GM18499 (cell line): ENCODE measurements at regions not wholly inside any gene's neighbourhood (a gene's known extent, or its start where the extent isn't known, plus 50 kb on each side); places are given as distances from the start of the nearest gene placed in this dataset.
"Not testable (repeated sequence)": the region's sequence is repeated elsewhere in the genome, so short reads cannot be mapped to it uniquely, and the experiment has no call there.

ENCODE experiments used
- ATAC-seq: cut with Tn5 transposase; IDR thresholded peaks from one replicate; pipeline ENCODE4 v1.9.1; 2021; ENCODE audit warnings: moderate number of reproducible peaks; ENCODE audit not compliant: insufficient read depth, unreplicated experiment

GRCh38 chr2:51807229-51807628, 775.3 kb upstream of the NRXN1 start:
- no peak for ATAC-seq

GRCh38 chr2:51795248-51795888, 763.4 kb upstream of the NRXN1 start:
- no peak for ATAC-seq

- no peak for ATAC-seq
These were observed 759.6 kb upstream of the NRXN1 start for GRCh38 chr2:51791496-51791895.

GRCh38 chr2:51790854-51791253, 758.9 kb upstream of the NRXN1 start:
- no peak for ATAC-seq

GRCh38 chr2:51789918-51790317, 758.0 kb upstream of the NRXN1 start:
- no peak for ATAC-seq

GRCh38 chr2:51782921-51783765, 751.2 kb upstream of the NRXN1 start:
- ATAC-seq = no peak

GRCh38 chr2:51781691-51782090, 749.8 kb upstream of the NRXN1 start:
- ATAC-seq = no peak

GRCh38 chr2:51780353-51780752, 748.4 kb upstream of the NRXN1 start:
- no peak for ATAC-seq

GRCh38 chr2:51779723-51780122, 747.8 kb upstream of the NRXN1 start:
- ATAC-seq = not testable (repeated sequence)

GRCh38 chr2:51778806-51779205, 746.9 kb upstream of the NRXN1 start:
- ATAC-seq = no peak

GRCh38 chr2:51774606-51775005, 742.7 kb upstream of the NRXN1 start:
- not testable (repeated sequence) for ATAC-seq

GRCh38 chr2:51760441-51760840, 728.5 kb upstream of the NRXN1 start:
- ATAC-seq = no peak

- no peak for ATAC-seq
These were observed 726.1 kb upstream of the NRXN1 start for GRCh38 chr2:51758081-51758480.

GRCh38 chr2:51734115-51734514, 702.2 kb upstream of the NRXN1 start:
- ATAC-seq = no peak

- no peak for ATAC-seq
These were observed 691.8 kb upstream of the NRXN1 start for GRCh38 chr2:51723691-51724090.

GRCh38 chr2:51722311-51722710, 690.4 kb upstream of the NRXN1 start:
- no peak for ATAC-seq

- ATAC-seq = no peak
These were observed 688.9 kb upstream of the NRXN1 start for GRCh38 chr2:51720826-51721225.

- no peak for ATAC-seq
These were observed 686.9 kb upstream of the NRXN1 start for GRCh38 chr2:51718881-51719280.

- ATAC-seq = no peak
These were observed 685.4 kb upstream of the NRXN1 start for GRCh38 chr2:51717312-51717711.

- ATAC-seq = no peak
These were observed 679.8 kb upstream of the NRXN1 start for GRCh38 chr2:51711766-51712165.

GRCh38 chr2:51710222-51710621, 678.3 kb upstream of the NRXN1 start:
- no peak for ATAC-seq

GRCh38 chr2:51707625-51708024, 675.7 kb upstream of the NRXN1 start:
- ATAC-seq = no peak
